Neural progenitor cell (in vitro differentiated cells): ENCODE measurements at regions not wholly inside any gene's neighbourhood (a gene's known extent, or its start where the extent isn't known, plus 50 kb on each side); places are given as distances from the start of the nearest gene placed in this dataset.
"Not testable (repeated sequence)": the region's sequence is repeated elsewhere in the genome, so short reads cannot be mapped to it uniquely, and the experiment has no call there.

Source experiments
- DNase-seq: peaks from one replicate; pipeline ENCODE4 v3.0.0-alpha.2; 2016; ENCODE audit warnings: low spot score
- H2AFZ ChIP-seq: fragments of 200-600 bp; sonication (generic); replicated peaks from 2 replicates; pipeline ENCODE4 v1.6.1; 2016; ENCODE audit warnings: antibody characterized with exemption
- H3F3A ChIP-seq: fragments of 200-600 bp; sonication (generic); 2 replicates; pipeline ENCODE4 v1.6.1; 2016; ENCODE audit warnings: antibody characterized with exemption, low read depth
- H3K27ac ChIP-seq: fragments of 200-600 bp; sonication (generic); 2 replicates; pipeline ENCODE4 v1.5.1; 2016; ENCODE audit warnings: mild to moderate bottlenecking
- H3K27me3 ChIP-seq: fragments of 200-600 bp; sonication (generic); 2 replicates; pipeline ENCODE4 v1.6.1; 2016; ENCODE audit warnings: mild to moderate bottlenecking, moderate library complexity
- H3K36me3 ChIP-seq: fragments of 200-600 bp; sonication (generic); 2 replicates; pipeline ENCODE4 v1.5.1; 2016
- H3K4me1 ChIP-seq: fragments of 200-600 bp; sonication (generic); 2 replicates; pipeline ENCODE4 v1.6.1; 2016; ENCODE audit warnings: mixed run types
- H3K4me2 ChIP-seq: fragments of 200-600 bp; sonication (generic); 2 replicates; pipeline ENCODE4 v1.6.1; 2016
- H3K4me3 ChIP-seq: fragments of 200-600 bp; sonication (generic); 2 replicates; pipeline ENCODE4 v1.5.1; 2016
- H3K79me2 ChIP-seq: fragments of 200-600 bp; sonication (generic); 2 replicates; pipeline ENCODE4 v1.6.1; 2016; ENCODE audit warnings: low read depth
- H3K9ac ChIP-seq: fragments of 200-600 bp; sonication (generic); 2 replicates; pipeline ENCODE4 v1.6.1; 2016
- H3K9me3 ChIP-seq: fragments of 200-600 bp; sonication (generic); 2 replicates; pipeline ENCODE4 v1.5.1; 2016; ENCODE audit warnings: low read depth
- H4K20me1 ChIP-seq: fragments of 200-600 bp; sonication (generic); 2 replicates; pipeline ENCODE4 v1.6.1; 2016; ENCODE audit warnings: low read depth
- H3K27ac Mint-ChIP-seq: 3 replicates; pipeline ENCODE4 v1.8.0; 2021; ENCODE audit warnings: mixed read lengths
- H3K27me3 Mint-ChIP-seq: 2 replicates; pipeline ENCODE4 v1.8.0; 2022; ENCODE audit warnings: low read depth, mild to moderate bottlenecking, inconsistent platforms, moderate library complexity, mixed read lengths; ENCODE audit not compliant: insufficient read depth
- H3K36me3 Mint-ChIP-seq: 3 replicates; pipeline ENCODE4 v1.8.0; 2021; ENCODE audit warnings: mixed read lengths
- H3K4me1 Mint-ChIP-seq: 3 replicates; pipeline ENCODE4 v1.8.0; 2021; ENCODE audit warnings: mixed read lengths
- H3K4me3 Mint-ChIP-seq: 3 replicates; pipeline ENCODE4 v1.8.0; 2021; ENCODE audit warnings: mild to moderate bottlenecking, moderate library complexity, mixed read lengths
- H3K9me3 Mint-ChIP-seq: 3 replicates; pipeline ENCODE4 v1.8.0; 2020; ENCODE audit warnings: mixed read lengths
- CTCF ChIP-seq: fragments of 200-600 bp; sonication (generic); IDR thresholded peaks from 2 replicates; pipeline ENCODE4 v1.5.1; 2017; ENCODE audit warnings: antibody characterized with exemption, mild to moderate bottlenecking
- EZH2 ChIP-seq: fragments of 200-600 bp; sonication (generic); IDR thresholded peaks from 2 replicates; pipeline ENCODE4 v1.6.1; 2017; ENCODE audit warnings: antibody characterized with exemption, mild to moderate bottlenecking, moderate library complexity
- EZH2phosphoT487 ChIP-seq: fragments of 200-600 bp; sonication (generic); IDR thresholded peaks from 2 replicates; pipeline ENCODE4 v1.6.1; 2017; ENCODE audit warnings: antibody characterized with exemption

DNA sequence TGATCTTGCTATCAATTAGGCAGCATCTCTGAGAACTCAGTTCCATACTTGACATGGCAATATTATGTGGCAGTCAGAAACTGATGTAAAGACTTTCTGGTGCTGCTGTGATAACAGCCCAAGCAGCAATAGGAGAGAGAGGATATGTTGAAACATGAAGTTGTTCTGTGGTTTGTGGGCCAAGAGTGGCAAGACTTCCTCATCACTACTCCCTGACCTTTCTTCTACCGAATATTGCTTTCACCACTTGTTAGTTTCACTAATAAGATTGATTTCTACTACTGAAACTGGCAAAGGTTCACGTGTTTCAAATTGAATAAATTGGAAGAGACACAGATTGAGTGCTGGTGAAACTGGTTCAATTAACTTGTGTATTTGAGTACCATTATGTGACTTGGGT, 852.6 kb upstream of the RAG2 start:
- Histone ChIP-seq H4K20me1 (no peaks in the 10 kb centered on the region), H3K4me2 (no peak overlapping the region), H2AFZ (peak overlapping the region; percentile 2), H3K4me1 (no peaks in the 10 kb centered on the region), H3K27me3 (no peaks in the 10 kb centered on the region), H3K9ac (no peak overlapping the region), H3K9me3 (no peaks in the 10 kb centered on the region), H3F3A (no peaks in the 10 kb centered on the region), H3K4me3 (no peak overlapping the region), H3K27ac (no peak overlapping the region), H3K36me3 (no peaks in the 10 kb centered on the region), H3K79me2 (no peaks in the 10 kb centered on the region)
- no peak for DNase-seq
- Mint-ChIP-seq H3K36me3 (no peaks in the 10 kb centered on the region), H3K27ac (no peak overlapping the region), H3K4me3 (no peak overlapping the region), H3K4me1 (no peaks in the 10 kb centered on the region), H3K9me3 (no peaks in the 10 kb centered on the region), H3K27me3 (no peaks in the 10 kb centered on the region)
- TF ChIP-seq EZH2phosphoT487 (no peak), EZH2 (no peak), CTCF (no peak)

GRCh38 chr11:37449146-37449545, 851.1 kb upstream of the RAG2 start:
- no peak overlapping the region for H3K4me3 ChIP-seq
- H3K4me1 Mint-ChIP-seq = no peaks in the 10 kb centered on the region
- no peak overlapping the region for H3K27ac ChIP-seq
- no peaks in the 10 kb centered on the region for H3K27me3 Mint-ChIP-seq
- no peaks in the 10 kb centered on the region for H3K79me2 ChIP-seq
- H3K27me3 ChIP-seq = no peaks in the 10 kb centered on the region
- no peaks in the 10 kb centered on the region for H3F3A ChIP-seq
- no peaks in the 10 kb centered on the region for H3K36me3 Mint-ChIP-seq
- no peak overlapping the region for H2AFZ ChIP-seq
- no peaks in the 10 kb centered on the region for H3K9me3 Mint-ChIP-seq
- H3K27ac Mint-ChIP-seq = no peak overlapping the region
- H3K4me2 ChIP-seq = no peak overlapping the region
- no peak overlapping the region for H3K4me3 Mint-ChIP-seq
- no peaks in the 10 kb centered on the region for H4K20me1 ChIP-seq
- peak; percentile 62 for DNase-seq
- TF ChIP-seq EZH2 (no peak), EZH2phosphoT487 (no peak), CTCF (peak; percentile 64)
- H3K4me1 ChIP-seq = no peaks in the 10 kb centered on the region
- no peaks in the 10 kb centered on the region for H3K36me3 ChIP-seq
- H3K9ac ChIP-seq = no peak overlapping the region
- no peaks in the 10 kb centered on the region for H3K9me3 ChIP-seq

GRCh38 chr11:37442576-37442975, 844.5 kb upstream of the RAG2 start:
- H3K9me3 Mint-ChIP-seq = no peaks in the 10 kb centered on the region
- H3K27me3 Mint-ChIP-seq = no peaks in the 10 kb centered on the region
- H3K27ac Mint-ChIP-seq = no peak overlapping the region
- DNase-seq = no peak
- no peaks in the 10 kb centered on the region for H3K4me1 Mint-ChIP-seq
- Histone ChIP-seq H3K27me3 (no peaks in the 10 kb centered on the region), H3K9me3 (no peaks in the 10 kb centered on the region), H3K9ac (no peak overlapping the region), H3K4me3 (no peak overlapping the region), H3F3A (no peaks in the 10 kb centered on the region), H3K4me2 (no peak overlapping the region), H3K4me1 (no peaks in the 10 kb centered on the region), H3K27ac (no peak overlapping the region), H2AFZ (no peak overlapping the region), H4K20me1 (no peaks in the 10 kb centered on the region), H3K36me3 (no peaks in the 10 kb centered on the region), H3K79me2 (no peaks in the 10 kb centered on the region)
- no peak overlapping the region for H3K4me3 Mint-ChIP-seq
- no peaks in the 10 kb centered on the region for H3K36me3 Mint-ChIP-seq
- TF ChIP-seq CTCF (no peak), EZH2phosphoT487 (no peak), EZH2 (no peak)

DNA sequence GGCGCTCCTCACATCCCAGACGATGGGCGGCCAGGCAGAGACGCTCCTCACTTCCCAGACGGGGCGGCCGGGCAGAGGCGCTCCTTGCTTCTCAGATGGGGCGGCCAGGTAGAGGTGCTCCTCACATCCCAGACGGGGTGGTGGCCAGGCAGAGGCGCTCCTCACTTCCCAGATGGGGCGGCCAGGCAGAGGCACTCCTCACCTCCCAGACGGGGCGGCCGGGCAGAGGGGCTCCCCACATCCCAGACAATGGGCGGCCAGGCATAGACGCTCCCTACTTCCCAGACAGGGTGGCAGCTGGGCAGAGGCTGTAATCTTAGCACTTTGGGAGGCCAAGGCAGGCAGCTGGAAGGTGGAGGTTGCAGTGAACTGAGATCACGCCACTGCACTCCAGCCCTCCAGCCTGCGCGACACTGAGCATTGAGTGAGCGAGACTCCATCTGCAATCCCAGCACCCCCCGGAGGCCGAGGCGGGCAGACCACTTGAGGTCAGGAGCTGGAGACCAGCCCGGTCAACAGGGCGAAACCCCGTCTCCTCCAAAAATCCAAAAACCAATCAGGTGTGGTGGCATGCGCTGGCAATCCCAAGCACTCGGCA, 833.7 kb upstream of the RAG2 start:
- H3K9me3 ChIP-seq, H2AFZ ChIP-seq, H4K20me1 ChIP-seq, H3K4me3 ChIP-seq, H3K9ac ChIP-seq, H3K27ac ChIP-seq, H3K79me2 ChIP-seq, H3K4me1 Mint-ChIP-seq, H3K4me2 ChIP-seq, H3F3A ChIP-seq, H3K36me3 ChIP-seq, DNase-seq, H3K4me1 ChIP-seq, H3K27me3 Mint-ChIP-seq, H3K27me3 ChIP-seq, H3K27ac Mint-ChIP-seq, H3K36me3 Mint-ChIP-seq, H3K4me3 Mint-ChIP-seq: not testable (repeated sequence)
- peaks cover 17% of the 10 kb centered on the region for H3K9me3 Mint-ChIP-seq

- not testable (repeated sequence) for H3K9ac ChIP-seq, H3K36me3 ChIP-seq, H3K4me2 ChIP-seq, H3K27ac Mint-ChIP-seq, DNase-seq, H3K9me3 ChIP-seq, H3K4me3 ChIP-seq, H3K4me1 ChIP-seq, H2AFZ ChIP-seq, H4K20me1 ChIP-seq, H3F3A ChIP-seq, H3K36me3 Mint-ChIP-seq, H3K27me3 ChIP-seq, H3K4me1 Mint-ChIP-seq, H3K79me2 ChIP-seq, H3K27me3 Mint-ChIP-seq, H3K27ac ChIP-seq, H3K4me3 Mint-ChIP-seq
- peaks cover 17% of the 10 kb centered on the region for H3K9me3 Mint-ChIP-seq
These were observed 833.1 kb upstream of the RAG2 start for GRCh38 chr11:37430966-37431632.
